Spleen (tissue), 11 donors: ENCODE measurements at regions not wholly inside any gene's neighbourhood (a gene's known extent, or its start where the extent isn't known, plus 50 kb on each side); places are given as distances from the start of the nearest gene placed in this dataset.

ENCODE experiments used
- DNase-seq: peaks from one replicate; pipeline ENCODE4 v3.0.0-alpha.2; 2020
- H3K27ac ChIP-seq, 8 donors: fragments of 200-600 bp; sonication (generic) in 7 of 8; 1 replicate in 4 of 8; 2 replicates in 4 of 8; pipeline versions ENCODE4 v1.5.0 to v1.8.0; 2016 to 2021; ENCODE audit warnings: inconsistent platforms in 4 of 8, mild to moderate bottlenecking in 4 of 8, moderate library complexity in 1 of 8
- H3K27me3 ChIP-seq, 7 donors: fragments of 200-600 bp; sonication (generic) in 6 of 7; replicated peaks in 1 of 7; 1 replicate in 4 of 7; 2 replicates in 3 of 7; pipeline versions ENCODE4 v1.5.0 to v1.8.0; 2016 to 2021; ENCODE audit warnings: inconsistent platforms in 3 of 7, mild to moderate bottlenecking in 1 of 7
- H3K36me3 ChIP-seq, 6 donors: fragments of 200-600 bp; sonication (generic) in 5 of 6; 1 replicate in 4 of 6; 2 replicates in 2 of 6; pipeline versions ENCODE4 v1.5.0 to v1.8.0; 2016 to 2021; ENCODE audit warnings: inconsistent platforms in 2 of 6
- H3K4me1 ChIP-seq, 6 donors: fragments of 200-600 bp; sonication (generic) in 5 of 6; 1 replicate in 3 of 6; 2 replicates in 3 of 6; pipeline versions ENCODE4 v1.5.0 to v1.8.0; 2016 to 2021; ENCODE audit warnings: inconsistent platforms in 3 of 6
- H3K4me3 ChIP-seq, 8 donors: fragments of 200-600 bp; sonication (generic) in 7 of 8; 1 replicate in 4 of 8; 2 replicates in 4 of 8; pipeline versions ENCODE4 v1.5.0 to v1.8.0; 2016 to 2021; ENCODE audit warnings: inconsistent platforms in 4 of 8, mild to moderate bottlenecking in 4 of 8, moderate library complexity in 2 of 8
- H3K9me3 ChIP-seq, 8 donors: fragments of 200-600 bp; sonication (generic) in 7 of 8; 1 replicate in 4 of 8; 2 replicates in 4 of 8; pipeline versions ENCODE4 v1.5.0 to v1.8.0; 2016 to 2021; ENCODE audit warnings: inconsistent platforms in 4 of 8
- POLR2A ChIP-seq, 3 donors: fragments of 450-650 bp; IDR thresholded peaks; one replicate each; pipeline ENCODE4 v1.5.1; 2017; ENCODE audit warnings: antibody characterized with exemption in 3 of 3, mild to moderate bottlenecking in 1 of 3
- POLR2AphosphoS5 ChIP-seq, 3 donors: sonication (generic); formaldehyde crosslinking; IDR thresholded peaks; one replicate each; pipeline ENCODE4 v1.5.1; 2017; ENCODE audit warnings: antibody characterized with exemption in 3 of 3
- WGBS, 5 donors: extraction: QIAGEN DNeasy Blood & Tissue Kit in 3 of 5; methylation state at CpG; one replicate each; pipeline versions ENCODE4 v1.1.5 to v1.1.7; 2013 to 2018; 5-methylcytosine and 5-hydroxymethylcytosine counted together
- intact Hi-C: fragments of 100-400 bp; cut with DNase I; formaldehyde crosslinking; loops from one replicate; pipeline ENCODE4 v1.15.0; 2023; ENCODE audit warnings: low total_unique reads
- TF ChIP-seq, protein P1 (sequence below), 11 experiments: fragments of 200-600 bp in 7 of 11; fragments of 450-650 bp in 4 of 11; sonication (generic) in 4 of 11; IDR thresholded peaks in 8 of 11; conservative IDR thresholded peaks in 3 of 11; 1 replicate in 7 of 11; 2 replicates in 4 of 11; pipeline versions ENCODE4 v1.4.0 to v1.8.0; 2016 to 2021; ENCODE audit warnings: antibody characterized with exemption in 11 of 11, inconsistent platforms in 4 of 11, mild to moderate bottlenecking in 1 of 11
- donor health status: healthy with polysubstance abuse.
- donor health status: DM: no; HTN: no; CAD: no; lungs with moderate emphysema.
- donor health status: DM: no; HTN: no; CAD: no.
- donor health status: Bipolar disorder and iron deficiency.
- donor health status: healthy.
- donor health status: DM: no; HTN: no; CAD: no.
- donor health status: DM: yes; HTN: yes; CAD: no.

DNA sequence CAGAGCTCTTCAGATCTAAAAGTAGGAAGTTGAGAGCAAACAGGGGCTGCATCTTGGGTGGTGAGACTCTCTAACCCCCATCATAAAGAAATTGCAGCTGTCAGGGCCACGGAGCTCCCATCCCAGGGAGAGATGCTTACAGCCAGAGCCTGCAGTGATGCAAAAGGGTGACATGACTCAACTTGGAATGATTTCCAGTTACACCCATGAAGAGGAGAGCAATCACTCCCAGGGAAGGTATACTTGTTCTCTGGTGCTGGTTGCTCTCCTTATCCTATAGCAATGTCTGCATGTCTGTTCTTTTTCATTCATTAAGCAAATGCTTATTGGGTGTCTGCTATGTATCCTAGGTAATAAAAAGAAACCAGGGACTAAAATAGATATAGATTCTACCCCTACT is 228.0 kb downstream of the RAB11FIP2 start:
- WGBS, 5 donors, result 61 to 71% (median 68%) methylated on average over 1 of the region's 1 CpG
- no peak for DNase-seq
- intact Hi-C loops, result no loop called here

DNA sequence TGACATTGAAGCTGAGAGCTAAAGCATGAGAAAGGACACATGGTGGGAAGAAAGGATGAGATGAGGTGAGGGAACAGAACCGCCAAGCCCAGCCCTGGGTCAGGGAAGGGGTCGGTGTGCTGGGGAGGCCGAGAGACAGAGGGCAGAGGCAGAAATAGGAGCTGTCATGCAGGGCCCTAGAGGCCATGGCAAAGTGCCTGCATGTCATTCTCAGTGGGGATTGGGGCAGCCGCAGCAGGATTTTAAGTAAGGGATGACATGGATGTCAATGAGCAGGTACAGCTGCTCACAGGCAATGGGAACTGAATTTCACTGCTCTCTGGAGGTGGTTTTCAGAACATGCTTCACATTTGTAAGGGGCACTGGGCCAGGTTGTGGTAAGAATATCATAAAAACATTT is 227.4 kb downstream of the RAB11FIP2 start:
- H3K4me1 ChIP-seq, result no peaks in the 10 kb centered on the region
- H3K4me3 ChIP-seq, result no peak overlapping the region
- no peak for DNase-seq
- intact Hi-C loops, result no loop called here
- no peaks in the 10 kb centered on the region for H3K9me3 ChIP-seq
- TF ChIP-seq POLR2AphosphoS5 (IDR thresholded peaks at IDR 0.05), result no peak
- TF ChIP-seq, protein P1, sequence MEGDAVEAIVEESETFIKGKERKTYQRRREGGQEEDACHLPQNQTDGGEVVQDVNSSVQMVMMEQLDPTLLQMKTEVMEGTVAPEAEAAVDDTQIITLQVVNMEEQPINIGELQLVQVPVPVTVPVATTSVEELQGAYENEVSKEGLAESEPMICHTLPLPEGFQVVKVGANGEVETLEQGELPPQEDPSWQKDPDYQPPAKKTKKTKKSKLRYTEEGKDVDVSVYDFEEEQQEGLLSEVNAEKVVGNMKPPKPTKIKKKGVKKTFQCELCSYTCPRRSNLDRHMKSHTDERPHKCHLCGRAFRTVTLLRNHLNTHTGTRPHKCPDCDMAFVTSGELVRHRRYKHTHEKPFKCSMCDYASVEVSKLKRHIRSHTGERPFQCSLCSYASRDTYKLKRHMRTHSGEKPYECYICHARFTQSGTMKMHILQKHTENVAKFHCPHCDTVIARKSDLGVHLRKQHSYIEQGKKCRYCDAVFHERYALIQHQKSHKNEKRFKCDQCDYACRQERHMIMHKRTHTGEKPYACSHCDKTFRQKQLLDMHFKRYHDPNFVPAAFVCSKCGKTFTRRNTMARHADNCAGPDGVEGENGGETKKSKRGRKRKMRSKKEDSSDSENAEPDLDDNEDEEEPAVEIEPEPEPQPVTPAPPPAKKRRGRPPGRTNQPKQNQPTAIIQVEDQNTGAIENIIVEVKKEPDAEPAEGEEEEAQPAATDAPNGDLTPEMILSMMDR (IDR thresholded peaks at IDR 0.05 in 8 of 11, conservative IDR thresholded peaks at IDR 0.05 in 3 of 11), result no peak
- no peaks in the 10 kb centered on the region for H3K36me3 ChIP-seq
- H3K27ac ChIP-seq, result no peak overlapping the region
- peaks cover 0 to 43% (median 0%) of the 10 kb centered on the region in 7 donors for H3K27me3 ChIP-seq
- WGBS, 5 donors, result 58 to 65% (median 62%) methylated on average over 4 of the region's 4 CpGs

More for the DNA sequence above, 228.0 kb downstream of the RAB11FIP2 start:
- Histone ChIP-seq H3K36me3 (no peaks in the 10 kb centered on the region), H3K27me3 (peaks cover 0 to 39% (median 0%) of the 10 kb centered on the region in 7 donors), H3K9me3 (no peaks in the 10 kb centered on the region), H3K27ac (no peak overlapping the region), H3K4me3 (no peak overlapping the region), H3K4me1 (no peaks in the 10 kb centered on the region)
- TF ChIP-seq POLR2A (IDR thresholded peaks at IDR 0.05) (no peak), POLR2AphosphoS5 (IDR thresholded peaks at IDR 0.05) (no peak)
- TF ChIP-seq, protein P1 (IDR thresholded peaks at IDR 0.05 in 8 of 11, conservative IDR thresholded peaks at IDR 0.05 in 3 of 11), result no peak

DNA sequence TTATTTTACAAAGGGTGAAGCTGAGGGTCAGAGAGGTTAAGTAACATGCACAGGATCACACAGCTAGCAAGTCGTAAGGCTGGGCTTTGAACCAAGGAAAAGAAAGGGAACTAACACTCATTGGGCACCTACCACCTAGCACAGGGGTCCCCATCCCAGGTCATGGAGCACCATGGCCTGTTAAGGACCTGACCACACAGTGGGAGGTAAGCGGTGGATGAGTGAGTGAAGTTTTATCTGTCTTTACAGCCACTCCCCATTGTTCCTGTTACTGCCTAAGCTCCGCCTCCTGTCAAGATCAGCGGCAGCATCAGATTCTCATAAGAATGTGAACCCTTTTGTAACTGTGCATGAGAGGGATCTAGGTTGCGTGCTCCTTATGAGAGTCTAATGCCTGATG is 222.8 kb downstream of the RAB11FIP2 start:
- DNase-seq, result no peak
- H3K9me3 ChIP-seq, result no peaks in the 10 kb centered on the region
- H3K36me3 ChIP-seq, result no peaks in the 10 kb centered on the region
- no peak overlapping the region for H3K4me3 ChIP-seq
- no peaks in the 10 kb centered on the region for H3K4me1 ChIP-seq
- peaks cover 0 to 61% (median 3%) of the 10 kb centered on the region in 7 donors for H3K27me3 ChIP-seq
- no peak overlapping the region for H3K27ac ChIP-seq
- TF ChIP-seq, protein P1 (IDR thresholded peaks at IDR 0.05 in 8 of 11, conservative IDR thresholded peaks at IDR 0.05 in 3 of 11), result no peak
- TF ChIP-seq POLR2A (IDR thresholded peaks at IDR 0.05) (no peak), POLR2AphosphoS5 (IDR thresholded peaks at IDR 0.05) (no peak)
- intact Hi-C loops, result no loop called here
- WGBS, 5 donors, result 74 to 89% (median 75%) methylated on average over 5 of the region's 5 CpGs

DNA sequence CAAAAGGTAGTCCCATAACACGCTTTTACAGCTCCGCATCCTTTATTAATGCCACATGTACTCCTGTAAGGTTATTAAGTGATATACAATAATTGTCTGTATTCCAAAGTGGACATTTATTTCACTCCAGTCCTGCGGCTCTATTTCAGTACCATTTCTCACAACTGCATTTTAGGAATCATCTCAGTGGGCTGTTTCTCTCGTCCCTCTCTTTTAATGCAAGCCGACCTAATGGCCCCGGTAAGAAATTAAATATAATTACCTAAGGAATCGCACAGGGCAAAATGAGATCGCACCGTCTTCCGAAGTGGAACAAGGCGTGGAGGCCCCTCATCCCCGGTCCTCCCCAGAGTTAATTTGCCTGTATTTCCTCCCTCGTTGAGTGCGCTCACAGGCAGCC is 216.5 kb downstream of the RAB11FIP2 start:
- TF ChIP-seq, protein P1 (IDR thresholded peaks at IDR 0.05 in 8 of 11, conservative IDR thresholded peaks at IDR 0.05 in 3 of 11), result no peak
- TF ChIP-seq POLR2AphosphoS5 (IDR thresholded peaks at IDR 0.05) (no peak), POLR2A (IDR thresholded peaks at IDR 0.05) (no peak)
- Histone ChIP-seq H3K27ac (no peak overlapping the region), H3K36me3 (no peaks in the 10 kb centered on the region), H3K27me3 (peaks cover 0 to 46% (median 0%) of the 10 kb centered on the region in 7 donors), H3K4me1 (peaks cover 0 to 17% (median 7%) of the 10 kb centered on the region in 6 donors), H3K9me3 (peaks cover 0 to 2% (median 0%) of the 10 kb centered on the region in 8 donors), H3K4me3 (peak overlapping the region in 1 of 8 donors; percentile 48)
- no peak for DNase-seq
- 64 to 78% (median 72%) methylated on average over 14 of the region's 14 CpGs for WGBS, 5 donors
- intact Hi-C loops, result no loop called here
